ENCODE measurements at regions not wholly inside any gene's neighbourhood (a gene's known extent, or its start where the extent isn't known, plus 50 kb on each side); places are given as distances from the start of the nearest gene placed in this dataset.

- Histone ChIP-seq H2AFZ (no peak overlapping the region), H3K79me2 (peaks cover 13% of the 10 kb centered on the region), H3K4me1 (ENCODE audit: insufficient read depth) (no peaks in the 10 kb centered on the region), H3K9me3 (ENCODE audit: low read depth) (no peaks in the 10 kb centered on the region), H4K20me1 (ENCODE audit: insufficient read depth, poor library complexity, severe bottlenecking) (no peaks in the 10 kb centered on the region), H3K9me2 (replicated peaks; ENCODE audit: insufficient read depth) (no peaks in the 10 kb centered on the region), H3K36me3 (replicated peaks; ENCODE audit: insufficient read depth, low read depth) (no peaks in the 10 kb centered on the region), H3K4me2 (no peak overlapping the region), H3K4me3 (no peak overlapping the region), H3K27ac (no peak overlapping the region), H3K27me3 (no peaks in the 10 kb centered on the region)
- no peak for TF ChIP-seq EZH2 (IDR thresholded peaks at IDR 0.05; ENCODE audit: borderline replicate concordance)
- no peak for TF ChIP-seq EZH2phosphoT487 (IDR thresholded peaks at IDR 0.05; ENCODE audit: low read depth, severe bottlenecking, unreplicated experiment)
- TF ChIP-seq CTCF (IDR thresholded peaks at IDR 0.05; ENCODE audit: poor library complexity): no peak
- no peak for DNase-seq (ENCODE audit: low spot score)
- 0% methylated on average over 1 of the region's 1 CpG for WGBS (ENCODE audit: low lambda C conversion rate, missing lambda C conversion rate)
Measured at GRCh38 chr10:114764656-114765055, 56.9 kb upstream of the FHIP2A start.

- WGBS (ENCODE audit: low lambda C conversion rate, missing lambda C conversion rate): 58% methylated on average over 6 of the region's 6 CpGs
- Histone ChIP-seq H3K27me3 (no peaks in the 10 kb centered on the region), H3K27ac (peak overlapping the region; percentile 57), H2AFZ (no peak overlapping the region), H3K4me1 (ENCODE audit: insufficient read depth) (no peaks in the 10 kb centered on the region), H3K4me3 (no peak overlapping the region), H3K79me2 (peaks cover 13% of the 10 kb centered on the region), H4K20me1 (ENCODE audit: insufficient read depth, poor library complexity, severe bottlenecking) (no peaks in the 10 kb centered on the region), H3K9me3 (ENCODE audit: low read depth) (no peaks in the 10 kb centered on the region), H3K9me2 (replicated peaks; ENCODE audit: insufficient read depth) (no peaks in the 10 kb centered on the region), H3K4me2 (peak overlapping the region; percentile 99), H3K36me3 (replicated peaks; ENCODE audit: insufficient read depth, low read depth) (no peaks in the 10 kb centered on the region)
- no peak for TF ChIP-seq EZH2 (IDR thresholded peaks at IDR 0.05; ENCODE audit: borderline replicate concordance)
- no peak for TF ChIP-seq EZH2phosphoT487 (IDR thresholded peaks at IDR 0.05; ENCODE audit: low read depth, severe bottlenecking, unreplicated experiment)
- TF ChIP-seq CTCF (IDR thresholded peaks at IDR 0.05; ENCODE audit: poor library complexity): no peak
- peak; percentile 68 for DNase-seq (ENCODE audit: low spot score)
Measured at GRCh38 chr10:114766470-114766869, 55.1 kb upstream of the FHIP2A start.

- Histone ChIP-seq H3K4me2 (peak overlapping the region; percentile 99), H3K27ac (peak overlapping the region; percentile 59)
- TF ChIP-seq EZH2 (IDR thresholded peaks at IDR 0.05; ENCODE audit: borderline replicate concordance): no peak
Measured at GRCh38 chr10:114767101-114767985, 54.2 kb upstream of the FHIP2A start.

More at GRCh38 chr10:114767101-114767985, 54.2 kb upstream of the FHIP2A start:
- Histone ChIP-seq H4K20me1 (ENCODE audit: insufficient read depth, poor library complexity, severe bottlenecking) (no peaks in the 10 kb centered on the region), H3K27me3 (no peaks in the 10 kb centered on the region), H2AFZ (peak overlapping the region; percentile 85), H3K9me2 (replicated peaks; ENCODE audit: insufficient read depth) (no peaks in the 10 kb centered on the region), H3K36me3 (replicated peaks; ENCODE audit: insufficient read depth, low read depth) (no peaks in the 10 kb centered on the region), H3K79me2 (peaks cover 13% of the 10 kb centered on the region), H3K4me1 (ENCODE audit: insufficient read depth) (no peaks in the 10 kb centered on the region), H3K9me3 (ENCODE audit: low read depth) (no peaks in the 10 kb centered on the region), H3K4me3 (peak overlapping the region; percentile 79)
- 20% methylated on average over 22 of the region's 33 CpGs for WGBS (ENCODE audit: low lambda C conversion rate, missing lambda C conversion rate)
- DNase-seq (ENCODE audit: low spot score): peak; percentile 66
